WTC11 (cell line): ENCODE measurements at regions not wholly inside any gene's neighbourhood (a gene's known extent, or its start where the extent isn't known, plus 50 kb on each side); places are given as distances from the start of the nearest gene placed in this dataset.

Experiments
- ATAC-seq: fragments of 200-7000 bp; cut with Tn5 transposase; 2 replicates; pipeline ENCODE4 v1.10.0; 2021; ENCODE audit warnings: mild to moderate bottlenecking, moderate library complexity
- CTCF ChIA-PET: fragments of 300-600 bp; sonication (Branson Sonifier 250); formaldehyde crosslinking; loops from one replicate; lab custom pipeline; 2021; ENCODE audit warnings: antibody characterized with exemption; lab: Charles Lee
- POLR2A ChIA-PET: fragments of 350-600 bp; sonication (Branson Sonifier 250); formaldehyde crosslinking; loops from one replicate; lab custom pipeline; 2021; ENCODE audit warnings: antibody characterized with exemption; lab: Charles Lee
- DNase-seq: peaks from one replicate; pipeline ENCODE4 v3.0.0; 2021; ENCODE audit warnings: low spot score
- H3K27ac Mint-ChIP-seq: 2 replicates; pipeline ENCODE4 v1.8.0; 2021; ENCODE audit warnings: mixed read lengths
- H3K27me3 Mint-ChIP-seq: 2 replicates; pipeline ENCODE4 v1.8.0; 2021; ENCODE audit warnings: low read depth, mild to moderate bottlenecking, moderate library complexity, mixed read lengths
- H3K36me3 Mint-ChIP-seq: 2 replicates; pipeline ENCODE4 v1.8.0; 2021; ENCODE audit warnings: mixed read lengths
- H3K4me1 Mint-ChIP-seq: 2 replicates; pipeline ENCODE4 v1.8.0; 2022; ENCODE audit warnings: mixed read lengths
- H3K4me3 Mint-ChIP-seq: 2 replicates; pipeline ENCODE4 v1.8.0; 2021; ENCODE audit warnings: mild to moderate bottlenecking, moderate library complexity, mixed read lengths
- H3K9me3 Mint-ChIP-seq: 2 replicates; pipeline ENCODE4 v1.8.0; 2021; ENCODE audit warnings: mixed read lengths
- ARID4B ChIP-seq: sonication (generic); formaldehyde crosslinking; IDR thresholded peaks from 2 replicates; pipeline ENCODE4 v1.8.0; 2023; ENCODE audit warnings: missing genetic modification reagents, mild to moderate bottlenecking, borderline replicate concordance
- ATF2 ChIP-seq: sonication (generic); formaldehyde crosslinking; IDR thresholded peaks from 2 replicates; pipeline ENCODE4 v1.8.1; 2022; ENCODE audit warnings: low read depth, missing genetic modification reagents, borderline replicate concordance
- ELF4 ChIP-seq: sonication (generic); formaldehyde crosslinking; IDR thresholded peaks from 2 replicates; pipeline ENCODE4 v1.8.1; 2022; ENCODE audit warnings: low read depth, mild to moderate bottlenecking, moderate library complexity, missing genetic modification reagents
- GABPB1 ChIP-seq: sonication (generic); formaldehyde crosslinking; IDR thresholded peaks from 2 replicates; pipeline ENCODE4 v1.8.1; 2023; ENCODE audit warnings: mild to moderate bottlenecking, missing genetic modification reagents
- GRHL2 ChIP-seq: fragments of 250-450 bp; sonication (Bioruptor Pico); IDR thresholded peaks from 2 replicates; pipeline ENCODE4 v1.8.0; 2022; ENCODE audit warnings: mild to moderate bottlenecking, moderate library complexity; ENCODE audit not compliant: insufficient replicate concordance, severe bottlenecking
- GTF2I ChIP-seq: fragments of 250-450 bp; sonication (Bioruptor Pico); conservative IDR thresholded peaks from 2 replicates; pipeline ENCODE4 v1.4.0; 2021; ENCODE audit warnings: mild to moderate bottlenecking
- IRF1 ChIP-seq: sonication (generic); formaldehyde crosslinking; IDR thresholded peaks from 2 replicates; pipeline ENCODE4 v1.8.0; 2023; ENCODE audit warnings: missing genetic modification reagents
- IRF2 ChIP-seq: sonication (generic); formaldehyde crosslinking; IDR thresholded peaks from 2 replicates; pipeline ENCODE4 v1.8.0; 2022; ENCODE audit warnings: low read depth, missing genetic modification reagents, borderline replicate concordance
- NR1H2 ChIP-seq: sonication (generic); formaldehyde crosslinking; IDR thresholded peaks from 2 replicates; pipeline ENCODE4 v1.9.0; 2021; ENCODE audit warnings: mild to moderate bottlenecking, moderate library complexity, missing genetic modification reagents
- NR3C1 ChIP-seq: sonication (generic); formaldehyde crosslinking; conservative IDR thresholded peaks from 2 replicates; pipeline ENCODE4 v1.8.1; 2023; ENCODE audit warnings: low read depth, mild to moderate bottlenecking, missing genetic modification reagents
- OVOL2 ChIP-seq: fragments of 250-450 bp; sonication (Bioruptor Pico); IDR thresholded peaks from 2 replicates; pipeline ENCODE4 v1.9.0; 2021; ENCODE audit warnings: mild to moderate bottlenecking, borderline replicate concordance
- PRRX2 ChIP-seq: fragments of 250-450 bp; sonication (Bioruptor Pico); IDR thresholded peaks from 2 replicates; pipeline ENCODE4 v1.8.0; 2021; ENCODE audit warnings: mild to moderate bottlenecking
- RORB ChIP-seq: fragments of 250-450 bp; sonication (Bioruptor Pico); IDR thresholded peaks from 2 replicates; pipeline ENCODE4 v1.9.0; 2021; ENCODE audit warnings: mild to moderate bottlenecking
- USF2 ChIP-seq: sonication (generic); formaldehyde crosslinking; IDR thresholded peaks from 2 replicates; pipeline ENCODE4 v1.8.1; 2023; ENCODE audit warnings: mild to moderate bottlenecking, missing genetic modification reagents, moderate library complexity
- ZBTB43 ChIP-seq: sonication (generic); formaldehyde crosslinking; IDR thresholded peaks from 2 replicates; pipeline ENCODE4 v1.8.1; 2023; ENCODE audit warnings: mild to moderate bottlenecking, missing genetic modification reagents
- ZNF219 ChIP-seq: sonication (generic); formaldehyde crosslinking; IDR thresholded peaks from 2 replicates; pipeline ENCODE4 v1.8.0; 2023; ENCODE audit warnings: missing genetic modification reagents, mild to moderate bottlenecking, borderline replicate concordance
- ZNF317 ChIP-seq: sonication (generic); formaldehyde crosslinking; IDR thresholded peaks from 2 replicates; pipeline ENCODE4 v1.8.1; 2023; ENCODE audit warnings: low read depth, mild to moderate bottlenecking, moderate library complexity, missing genetic modification reagents, borderline replicate concordance

- Mint-ChIP-seq H3K4me1 (peaks cover 3% of the 10 kb centered on the region; the same call in 1 of the 2 replicates), H3K36me3 (no peaks in the 10 kb centered on the region), H3K4me3 (no peak overlapping the region), H3K9me3 (no peaks in the 10 kb centered on the region), H3K27ac (no peak overlapping the region), H3K27me3 (no peaks in the 10 kb centered on the region; the same call in 1 of the 2 replicates)
- no peak for TF ChIP-seq RORB
- ATAC-seq (no peak), DNase-seq (no peak)
- ChIA-PET CTCF (interaction anchor here (0.6 to 1.3 kb wide), 5 partner anchors 13 to 872 kb away, joined by 3 to 5 read pairs (median 3); no protein-coding TSS in a partner anchor), POLR2A (interaction anchor here (0.6 kb wide), 1 partner anchor 139 kb away, joined by 3 read pairs; no protein-coding TSS in a partner anchor)
Observed at GRCh38 chr14:101397206-101397605, 164.1 kb upstream of the DIO3 start.

GRCh38 chr14:101398011-101398410, 163.3 kb upstream of the DIO3 start:
- TF ChIP-seq ZNF317 (CRISPR knock-in tag) (no peak), ATF2 (CRISPR knock-in tag) (no peak), ARID4B (no peak), GRHL2 (CRISPR knock-in tag) (no peak), GABPB1 (CRISPR knock-in tag) (no peak), IRF2 (no peak), NR3C1 (CRISPR knock-in tag) (no peak), NR1H2 (CRISPR knock-in tag) (no peak), GTF2I (CRISPR knock-in tag) (no peak), ZNF219 (CRISPR knock-in tag) (no peak), OVOL2 (no peak), PRRX2 (no peak), IRF1 (CRISPR knock-in tag) (no peak), ELF4 (CRISPR knock-in tag) (no peak), USF2 (CRISPR knock-in tag) (no peak), ZBTB43 (CRISPR knock-in tag) (no peak)
- Mint-ChIP-seq H3K27ac (no peak overlapping the region), H3K9me3 (no peaks in the 10 kb centered on the region), H3K27me3 (no peaks in the 10 kb centered on the region; the same call in 1 of the 2 replicates), H3K4me1 (peaks cover 3% of the 10 kb centered on the region; the same call in 1 of the 2 replicates), H3K4me3 (no peak overlapping the region), H3K36me3 (no peaks in the 10 kb centered on the region)
- CTCF ChIA-PET = interaction anchor here (0.7 to 1.3 kb wide), 2 partner anchors 12 to 40 kb away, joined by 3 to 4 read pairs; no protein-coding TSS in a partner anchor
- DNase-seq = no peak
- ATAC-seq = no peak
- POLR2A ChIA-PET = no interaction called here
